ENCODE measurements at regions not wholly inside any gene's neighbourhood (a gene's known extent, or its start where the extent isn't known, plus 50 kb on each side); places are given as distances from the start of the nearest gene placed in this dataset.

GRCh38 chr11:37378958-37379357 is 780.9 kb upstream of the RAG2 start:
- no peak for TF ChIP-seq Cebpa-rat (IDR thresholded peaks at IDR 0.05)
- Histone ChIP-seq H3K4me1 (no peaks in the 10 kb centered on the region), H3K27ac (no peak overlapping the region), H3K27me3 (no peaks in the 10 kb centered on the region), H4K20me1 (no peaks in the 10 kb centered on the region), H3K36me3 (no peaks in the 10 kb centered on the region), H3K4me3 (no peak overlapping the region), H3K9ac (no peak overlapping the region), H3K9me3 (replicated peaks in 1 of 11) (peaks cover 0 to 14% (median 8%) of the 10 kb centered on the region in 11 experiments; a peak in 10 of 22 replicates), H3K4me2 (no peak overlapping the region)

DNA sequence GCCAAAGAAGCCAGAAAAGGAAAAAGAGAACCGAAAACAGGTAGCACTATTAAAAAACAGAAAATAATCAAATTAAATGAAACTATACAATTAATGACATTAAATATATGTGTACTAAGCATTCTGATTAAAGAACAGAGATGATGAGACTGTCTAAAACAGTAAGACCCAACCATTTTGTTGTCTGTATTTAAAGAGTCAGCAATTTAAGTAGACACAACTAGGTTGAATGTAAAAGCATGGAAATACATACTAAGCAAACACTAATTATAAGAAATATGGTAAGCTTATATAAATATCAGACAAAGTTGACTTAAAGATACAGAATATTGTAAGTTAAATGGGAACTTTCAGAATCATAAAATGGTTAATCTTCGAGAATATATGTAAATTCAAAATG is 774.6 kb upstream of the RAG2 start:
- Histone ChIP-seq H3K4me3 (no peak overlapping the region), H3K27ac (no peak overlapping the region), H3K4me2 (no peak overlapping the region), H3K36me3 (no peaks in the 10 kb centered on the region), H3K27me3 (no peaks in the 10 kb centered on the region), H3K4me1 (no peaks in the 10 kb centered on the region), H3K9me3 (replicated peaks in 1 of 11) (peaks cover 0 to 12% (median 8%) of the 10 kb centered on the region in 11 experiments; a peak in 10 of 22 replicates), H3K9ac (no peak overlapping the region), H4K20me1 (no peaks in the 10 kb centered on the region)
- TF ChIP-seq Cebpa-rat (IDR thresholded peaks at IDR 0.05): no peak

GRCh38 chr11:37371346-37371970 is 773.4 kb upstream of the RAG2 start:
- H3K36me3 ChIP-seq: no peaks in the 10 kb centered on the region
- H3K9me3 ChIP-seq (replicated peaks in 1 of 11): peaks cover 0 to under 1% (median 0%) of the 10 kb centered on the region in 11 experiments; a peak in 2 of 22 replicates
- no peak overlapping the region for H3K4me2 ChIP-seq
- TF ChIP-seq Cebpa-rat (IDR thresholded peaks at IDR 0.05): no peak
- H3K9ac ChIP-seq: no peak overlapping the region
- H3K27me3 ChIP-seq: no peaks in the 10 kb centered on the region
- no peak overlapping the region for H3K27ac ChIP-seq
- H3K4me3 ChIP-seq: no peak overlapping the region
- no peaks in the 10 kb centered on the region for H4K20me1 ChIP-seq
- no peaks in the 10 kb centered on the region for H3K4me1 ChIP-seq

- H3K9ac ChIP-seq: no peak overlapping the region
- no peaks in the 10 kb centered on the region for H3K36me3 ChIP-seq
- H3K4me3 ChIP-seq: no peak overlapping the region
- no peak overlapping the region for H3K4me2 ChIP-seq
- no peak for TF ChIP-seq Cebpa-rat (IDR thresholded peaks at IDR 0.05)
- H3K9me3 ChIP-seq (replicated peaks in 1 of 11): no peaks in the 10 kb centered on the region
- H3K27ac ChIP-seq: no peak overlapping the region
- no peaks in the 10 kb centered on the region for H3K4me1 ChIP-seq
- no peaks in the 10 kb centered on the region for H3K27me3 ChIP-seq
- H4K20me1 ChIP-seq: no peaks in the 10 kb centered on the region
Measured at GRCh38 chr11:37370817-37371216, 772.8 kb upstream of the RAG2 start.

DNA sequence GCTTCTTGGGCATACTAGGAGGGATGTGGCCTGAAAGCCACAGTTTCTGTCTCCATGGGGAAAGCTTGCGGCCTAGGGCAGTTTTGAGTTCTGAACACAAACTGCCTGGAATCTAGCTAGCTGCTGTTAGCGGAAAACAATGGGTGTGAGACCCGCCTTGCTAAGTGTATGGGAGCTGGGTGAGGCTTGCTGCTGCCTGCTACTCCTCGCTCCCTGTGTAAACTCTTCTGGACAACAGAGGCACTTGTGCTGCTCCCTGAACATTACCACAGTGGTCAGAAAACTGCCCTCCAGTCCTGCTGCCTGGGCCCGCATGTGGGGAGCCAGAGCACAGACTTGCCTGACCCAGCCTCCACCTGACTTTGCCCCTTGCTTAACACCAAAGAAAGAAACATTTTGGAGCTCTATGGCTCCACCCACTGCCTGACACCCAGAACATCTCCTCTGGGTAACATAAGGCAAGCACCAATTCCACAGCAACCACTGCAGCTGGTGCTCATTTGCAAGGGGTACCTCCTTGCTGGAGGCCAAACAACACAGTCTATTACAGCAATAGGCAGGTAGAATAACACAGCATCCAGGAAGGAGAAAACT is 766.3 kb upstream of the RAG2 start:
- no peaks in the 10 kb centered on the region for H3K4me1 ChIP-seq
- H3K36me3 ChIP-seq: no peaks in the 10 kb centered on the region
- no peak overlapping the region for H3K9ac ChIP-seq
- H3K27ac ChIP-seq: no peak overlapping the region
- H4K20me1 ChIP-seq: no peaks in the 10 kb centered on the region
- TF ChIP-seq Cebpa-rat (IDR thresholded peaks at IDR 0.05): no peak
- H3K27me3 ChIP-seq: no peaks in the 10 kb centered on the region
- H3K4me3 ChIP-seq: no peak overlapping the region
- peaks cover 0 to 3% (median 0%) of the 10 kb centered on the region in 11 experiments; a peak in 2 of 22 replicates for H3K9me3 ChIP-seq (replicated peaks in 1 of 11)
- H3K4me2 ChIP-seq: no peak overlapping the region

GRCh38 chr11:37353192-37353591 is 755.2 kb upstream of the RAG2 start:
- Histone ChIP-seq H3K4me3 (no peak overlapping the region), H3K36me3 (no peaks in the 10 kb centered on the region), H3K27ac (no peak overlapping the region), H3K27me3 (no peaks in the 10 kb centered on the region), H3K4me2 (no peak overlapping the region), H3K4me1 (no peaks in the 10 kb centered on the region), H3K9me3 (replicated peaks in 1 of 11) (peaks cover 0 to 7% (median 0%) of the 10 kb centered on the region in 11 experiments; a peak in 1 of 22 replicates), H3K9ac (no peak overlapping the region), H4K20me1 (no peaks in the 10 kb centered on the region)
- no peak for TF ChIP-seq Cebpa-rat (IDR thresholded peaks at IDR 0.05)

GRCh38 chr11:37352485-37352884 is 754.4 kb upstream of the RAG2 start:
- H3K27me3 ChIP-seq: no peaks in the 10 kb centered on the region
- H3K27ac ChIP-seq: no peak overlapping the region
- no peaks in the 10 kb centered on the region for H3K4me1 ChIP-seq
- peaks cover 0 to 7% (median 0%) of the 10 kb centered on the region in 11 experiments; a peak in 1 of 22 replicates for H3K9me3 ChIP-seq (replicated peaks in 1 of 11)
- H3K4me3 ChIP-seq: no peak overlapping the region
- TF ChIP-seq Cebpa-rat (IDR thresholded peaks at IDR 0.05): no peak
- H3K9ac ChIP-seq: no peak overlapping the region
- no peaks in the 10 kb centered on the region for H3K36me3 ChIP-seq
- no peak overlapping the region for H3K4me2 ChIP-seq
- no peaks in the 10 kb centered on the region for H4K20me1 ChIP-seq

GRCh38 chr11:37343290-37343689 is 745.3 kb upstream of the RAG2 start:
- H3K36me3 ChIP-seq: no peaks in the 10 kb centered on the region
- H3K4me3 ChIP-seq: no peak overlapping the region
- no peaks in the 10 kb centered on the region for H3K4me1 ChIP-seq
- no peak for TF ChIP-seq Cebpa-rat (IDR thresholded peaks at IDR 0.05)
- no peaks in the 10 kb centered on the region for H4K20me1 ChIP-seq
- H3K27ac ChIP-seq: no peak overlapping the region
- no peaks in the 10 kb centered on the region for H3K9me3 ChIP-seq (replicated peaks in 1 of 11)
- H3K9ac ChIP-seq: no peak overlapping the region
- no peaks in the 10 kb centered on the region for H3K27me3 ChIP-seq
- H3K4me2 ChIP-seq: no peak overlapping the region

DNA sequence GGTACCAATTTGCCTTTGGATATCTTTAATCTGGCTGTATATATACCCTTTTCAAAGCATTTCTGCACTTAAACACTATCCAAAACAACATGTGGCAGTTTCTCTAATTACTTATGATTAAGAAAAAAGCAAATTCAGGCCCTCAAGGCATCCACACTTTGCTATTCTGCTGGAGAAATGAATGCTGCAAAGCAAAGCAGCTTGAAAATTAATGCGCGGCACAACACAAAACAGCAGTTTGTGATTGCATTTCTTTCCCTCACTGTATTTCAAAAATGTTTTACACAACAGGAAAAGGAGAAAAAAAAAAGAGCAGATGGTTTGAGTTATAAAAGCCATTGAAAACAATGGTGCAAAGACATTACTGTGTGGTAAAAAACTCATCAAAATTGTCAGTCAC is 738.4 kb upstream of the RAG2 start:
- Histone ChIP-seq H3K4me3 (no peak overlapping the region), H3K27me3 (no peaks in the 10 kb centered on the region), H3K4me2 (no peak overlapping the region), H3K27ac (no peak overlapping the region), H4K20me1 (no peaks in the 10 kb centered on the region), H3K9ac (no peak overlapping the region), H3K4me1 (no peaks in the 10 kb centered on the region), H3K36me3 (no peaks in the 10 kb centered on the region), H3K9me3 (replicated peaks in 1 of 11) (no peaks in the 10 kb centered on the region)
- no peak for TF ChIP-seq Cebpa-rat (IDR thresholded peaks at IDR 0.05)

DNA sequence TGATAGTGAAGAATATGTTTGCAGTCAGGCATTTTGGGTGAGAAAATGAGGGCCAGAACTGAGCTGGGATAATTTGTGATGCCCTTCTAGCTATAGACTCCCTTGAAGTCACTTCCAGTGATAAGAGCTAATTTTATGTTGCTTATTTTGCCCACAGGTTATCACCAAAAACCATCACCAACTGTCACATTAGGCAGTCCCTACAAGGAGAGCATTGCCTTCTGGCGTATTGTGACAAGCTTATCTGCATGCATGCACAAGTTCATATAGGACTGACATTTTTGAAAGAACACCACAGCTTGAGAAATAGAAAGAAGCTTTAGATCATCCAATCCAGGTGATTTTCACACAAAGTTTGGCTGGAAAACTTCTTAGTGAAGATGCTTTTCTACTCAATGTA is 735.3 kb upstream of the RAG2 start:
- H3K27ac ChIP-seq: no peak overlapping the region
- no peak overlapping the region for H3K4me2 ChIP-seq
- no peaks in the 10 kb centered on the region for H4K20me1 ChIP-seq
- H3K4me3 ChIP-seq: no peak overlapping the region
- H3K36me3 ChIP-seq: no peaks in the 10 kb centered on the region
- no peaks in the 10 kb centered on the region for H3K27me3 ChIP-seq
- H3K4me1 ChIP-seq: no peaks in the 10 kb centered on the region
- H3K9ac ChIP-seq: no peak overlapping the region
- TF ChIP-seq Cebpa-rat (IDR thresholded peaks at IDR 0.05): no peak
- 0 out of 22 replicates have a peak, but pooled peaks cover 0 to 6% (median 0%) of the 10 kb centered on the region in 11 experiments for H3K9me3 ChIP-seq (replicated peaks in 1 of 11)

Data from BLaER1 treated with 17β-estradiol and CSF1 and Interleukin-3, amounts not matched to agents 10 nM and 100 nM (cell line).